PC-9 (cell line): ENCODE measurements at regions not wholly inside any gene's neighbourhood (a gene's known extent, or its start where the extent isn't known, plus 50 kb on each side); places are given as distances from the start of the nearest gene placed in this dataset.

Experiments used
- BruUV-seq: library from RNA; stranded (reverse); fragments of 400-500 nt; replicated peaks from 2 replicates; lab custom pipeline; 2021; lab: Mats Ljungman, UMichigan
- CTCF ChIA-PET: fragments of 300-600 bp; sonication (Branson Sonifier 250); formaldehyde crosslinking; loops from one replicate; lab custom pipeline; 2022; ENCODE audit warnings: antibody characterized with exemption; lab: Charles Lee
- POLR2A ChIA-PET: fragments of 300-600 bp; sonication (Branson Sonifier 250); formaldehyde crosslinking; loops from one replicate; lab custom pipeline; 2022; ENCODE audit warnings: antibody characterized with exemption; ENCODE audit not compliant: unreplicated experiment; lab: Charles Lee
- DNase-seq, 2 experiments: peaks; one replicate each; pipeline versions ENCODE4 v3.0.0 to v3.0.0-alpha.2; 2015 to 2022; ENCODE audit warnings: mixed read lengths in 1 of 2
- H2AFZ ChIP-seq: fragments of 200-600 bp; sonication (generic); 2 replicates; pipeline ENCODE4 v1.8.1; 2017; ENCODE audit warnings: antibody characterized with exemption
- H3F3A ChIP-seq: fragments of 200-600 bp; sonication (generic); 2 replicates; pipeline ENCODE4 v1.8.1; 2017; ENCODE audit warnings: antibody characterized with exemption, mild to moderate bottlenecking, low read depth; ENCODE audit not compliant: insufficient read depth
- H3K27ac ChIP-seq: fragments of 200-600 bp; sonication (generic); 2 replicates; pipeline ENCODE4 v1.6.1; 2016; ENCODE audit warnings: mixed run types
- H3K27me3 ChIP-seq: fragments of 200-600 bp; sonication (generic); 2 replicates; pipeline ENCODE4 v1.6.1; 2016; ENCODE audit warnings: low read depth, mixed run types; ENCODE audit not compliant: insufficient read depth
- H3K36me3 ChIP-seq: fragments of 200-600 bp; sonication (generic); 2 replicates; pipeline ENCODE4 v1.6.1; 2016; ENCODE audit warnings: low read depth, mixed run types
- H3K4me1 ChIP-seq: fragments of 200-600 bp; sonication (generic); replicated peaks from 2 replicates; pipeline ENCODE4 v1.6.1; 2016; ENCODE audit warnings: mixed run types; ENCODE audit not compliant: insufficient read depth
- H3K4me2 ChIP-seq: fragments of 200-600 bp; sonication (generic); 2 replicates; pipeline ENCODE4 v1.6.1; 2017; ENCODE audit warnings: mixed run types
- H3K4me3 ChIP-seq: fragments of 200-600 bp; sonication (generic); 2 replicates; pipeline ENCODE4 v1.6.1; 2016; ENCODE audit warnings: mixed run types
- H3K79me2 ChIP-seq: fragments of 200-600 bp; sonication (generic); 2 replicates; pipeline ENCODE4 v1.6.1; 2017; ENCODE audit warnings: low read depth, mixed run types
- H3K9me2 ChIP-seq: fragments of 200-600 bp; sonication (generic); 2 replicates; pipeline ENCODE4 v1.8.1; 2017; ENCODE audit warnings: mild to moderate bottlenecking; ENCODE audit not compliant: insufficient read depth
- H3K9me3 ChIP-seq: fragments of 200-600 bp; sonication (generic); 2 replicates; pipeline ENCODE4 v1.8.1; 2016; ENCODE audit warnings: low read depth; ENCODE audit not compliant: insufficient read depth
- H4K20me1 ChIP-seq: fragments of 200-600 bp; sonication (generic); 2 replicates; pipeline ENCODE4 v1.8.1; 2017; ENCODE audit not compliant: insufficient read depth
- EZH2 ChIP-seq: fragments of 200-600 bp; sonication (generic); IDR thresholded peaks from 2 replicates; pipeline ENCODE4 v1.8.0; 2017; ENCODE audit warnings: antibody characterized with exemption, low read depth
- intact Hi-C: fragments of 100-400 bp; cut with micrococcal nuclease; formaldehyde crosslinking; loops from one replicate; pipeline ENCODE4 v1.10.0; 2022; ENCODE audit not compliant: unreplicated experiment
- TF ChIP-seq, protein P1 (sequence below): fragments of 200-600 bp; sonication (generic); conservative IDR thresholded peaks from 2 replicates; pipeline ENCODE4 v1.6.1; 2017; ENCODE audit warnings: mixed run types, antibody characterized with exemption, mild to moderate bottlenecking, moderate library complexity

- H3K4me1 ChIP-seq = no peaks in the 10 kb centered on the region
- TF ChIP-seq EZH2 = no peak
- TF ChIP-seq, protein P1, sequence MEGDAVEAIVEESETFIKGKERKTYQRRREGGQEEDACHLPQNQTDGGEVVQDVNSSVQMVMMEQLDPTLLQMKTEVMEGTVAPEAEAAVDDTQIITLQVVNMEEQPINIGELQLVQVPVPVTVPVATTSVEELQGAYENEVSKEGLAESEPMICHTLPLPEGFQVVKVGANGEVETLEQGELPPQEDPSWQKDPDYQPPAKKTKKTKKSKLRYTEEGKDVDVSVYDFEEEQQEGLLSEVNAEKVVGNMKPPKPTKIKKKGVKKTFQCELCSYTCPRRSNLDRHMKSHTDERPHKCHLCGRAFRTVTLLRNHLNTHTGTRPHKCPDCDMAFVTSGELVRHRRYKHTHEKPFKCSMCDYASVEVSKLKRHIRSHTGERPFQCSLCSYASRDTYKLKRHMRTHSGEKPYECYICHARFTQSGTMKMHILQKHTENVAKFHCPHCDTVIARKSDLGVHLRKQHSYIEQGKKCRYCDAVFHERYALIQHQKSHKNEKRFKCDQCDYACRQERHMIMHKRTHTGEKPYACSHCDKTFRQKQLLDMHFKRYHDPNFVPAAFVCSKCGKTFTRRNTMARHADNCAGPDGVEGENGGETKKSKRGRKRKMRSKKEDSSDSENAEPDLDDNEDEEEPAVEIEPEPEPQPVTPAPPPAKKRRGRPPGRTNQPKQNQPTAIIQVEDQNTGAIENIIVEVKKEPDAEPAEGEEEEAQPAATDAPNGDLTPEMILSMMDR = no peak
- H3K4me2 ChIP-seq = no peak overlapping the region
- intact Hi-C loops = no loop called here
- no peak overlapping the region for H3K4me3 ChIP-seq
- CTCF ChIA-PET = no interaction called here
- POLR2A ChIA-PET = no interaction called here
- H4K20me1 ChIP-seq = no peaks in the 10 kb centered on the region
- H3K9me2 ChIP-seq = no peaks in the 10 kb centered on the region
- DNase-seq = no peak
- no peaks in the 10 kb centered on the region for H3K79me2 ChIP-seq
- no peaks in the 10 kb centered on the region for H3K27me3 ChIP-seq
- H2AFZ ChIP-seq = no peak overlapping the region
- H3K36me3 ChIP-seq = no peaks in the 10 kb centered on the region
- no TSS peak for BruUV-seq
- no peaks in the 10 kb centered on the region for H3F3A ChIP-seq
- H3K9me3 ChIP-seq = no peaks in the 10 kb centered on the region
- H3K27ac ChIP-seq = no peak overlapping the region
These were observed 635.0 kb upstream of the SPRY2 start for GRCh38 chr13:80975903-80976302.

DNA sequence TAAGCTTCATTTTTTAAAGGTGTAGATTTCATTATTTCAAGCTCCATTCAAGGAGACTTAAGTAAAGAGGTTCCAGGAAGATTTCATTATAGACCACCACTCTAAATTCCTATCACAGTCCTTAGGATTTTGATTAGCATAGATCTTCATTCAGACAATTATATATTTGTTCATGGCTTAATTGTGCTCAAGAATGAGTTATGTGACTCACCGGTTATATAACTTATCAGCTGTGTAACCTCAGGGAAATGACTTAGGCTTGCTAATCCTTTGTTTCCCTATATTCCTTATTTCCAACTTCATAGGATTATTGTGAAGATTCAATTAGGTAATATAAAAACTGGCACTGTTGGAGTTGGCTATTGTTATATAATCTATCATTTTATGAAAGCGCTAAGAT lies 632.8 kb upstream of the SPRY2 start:
- no peak overlapping the region for H3K27ac ChIP-seq
- H2AFZ ChIP-seq = no peak overlapping the region
- no peaks in the 10 kb centered on the region for H4K20me1 ChIP-seq
- H3K79me2 ChIP-seq = no peaks in the 10 kb centered on the region
- H3K27me3 ChIP-seq = no peaks in the 10 kb centered on the region
- no peaks in the 10 kb centered on the region for H3K9me3 ChIP-seq
- DNase-seq = no peak
- POLR2A ChIA-PET = no interaction called here
- no TSS peak for BruUV-seq
- CTCF ChIA-PET = no interaction called here
- H3K4me1 ChIP-seq = no peaks in the 10 kb centered on the region
- no peak for TF ChIP-seq EZH2
- TF ChIP-seq, protein P1 = no peak
- H3F3A ChIP-seq = no peaks in the 10 kb centered on the region
- no peaks in the 10 kb centered on the region for H3K9me2 ChIP-seq
- intact Hi-C loops = loop anchor here (5.0 kb wide), 1 partner anchor 1879 kb away; no protein-coding TSS in a partner anchor
- H3K36me3 ChIP-seq = no peaks in the 10 kb centered on the region
- H3K4me2 ChIP-seq = no peak overlapping the region
- H3K4me3 ChIP-seq = no peak overlapping the region

- H3K9me3 ChIP-seq = no peaks in the 10 kb centered on the region
- no peak overlapping the region for H3K27ac ChIP-seq
- intact Hi-C loops = loop anchor here (5.0 kb wide), 1 partner anchor 1879 kb away; no protein-coding TSS in a partner anchor
- no peak for TF ChIP-seq EZH2
- TF ChIP-seq, protein P1 = no peak
- H3K4me2 ChIP-seq = no peak overlapping the region
- no peaks in the 10 kb centered on the region for H3K36me3 ChIP-seq
- CTCF ChIA-PET = interaction anchor here (0.7 kb wide), 1 partner anchor 758 kb away, joined by 5 read pairs; no protein-coding TSS in a partner anchor
- no peaks in the 10 kb centered on the region for H3K79me2 ChIP-seq
- no peak overlapping the region for H3K4me3 ChIP-seq
- no TSS peak for BruUV-seq
- no peaks in the 10 kb centered on the region for H3K4me1 ChIP-seq
- H2AFZ ChIP-seq = no peak overlapping the region
- H3K9me2 ChIP-seq = no peaks in the 10 kb centered on the region
- no peaks in the 10 kb centered on the region for H3F3A ChIP-seq
- H3K27me3 ChIP-seq = no peaks in the 10 kb centered on the region
- POLR2A ChIA-PET = no interaction called here
- DNase-seq = no peak
- H4K20me1 ChIP-seq = no peaks in the 10 kb centered on the region
These were observed 632.0 kb upstream of the SPRY2 start for GRCh38 chr13:80972857-80973478.
